Epithelial cell of prostate (primary cell): ENCODE measurements at regions not wholly inside any gene's neighbourhood (a gene's known extent, or its start where the extent isn't known, plus 50 kb on each side); places are given as distances from the start of the nearest gene placed in this dataset.

Source experiments
- DNase-seq: peaks from one replicate; pipeline ENCODE4 v3.0.0-alpha.2; 2011; ENCODE audit warnings: low read depth, low spot score
- H3K27ac ChIP-seq: fragments of 450-650 bp; 2 replicates; pipeline ENCODE4 v1.5.1; 2017; ENCODE audit warnings: mild to moderate bottlenecking

- no peak overlapping the region for H3K27ac ChIP-seq
- DNase-seq: no peak
These were observed 101.5 kb upstream of the GHR start for GRCh38 chr5:42321785-42322184.

GRCh38 chr5:42337143-42337542 is 86.1 kb upstream of the GHR start:
- no peak for DNase-seq
- H3K27ac ChIP-seq: no peak overlapping the region

- no peak for DNase-seq
These were observed 85.6 kb upstream of the GHR start for GRCh38 chr5:42337607-42338006.

GRCh38 chr5:42338136-42338535 is 85.1 kb upstream of the GHR start:
- no peak for DNase-seq
- no peak overlapping the region for H3K27ac ChIP-seq

More at GRCh38 chr5:42337607-42338006, 85.6 kb upstream of the GHR start:
- H3K27ac ChIP-seq: no peak overlapping the region

GRCh38 chr5:42349163-42349562 is 74.1 kb upstream of the GHR start:
- no peak overlapping the region for H3K27ac ChIP-seq
- DNase-seq: peak; percentile 24

- H3K27ac ChIP-seq: no peak overlapping the region
- no peak for DNase-seq
These were observed 71.3 kb upstream of the GHR start for GRCh38 chr5:42351956-42352355.

- DNase-seq: no peak
- peak overlapping the region; percentile 58 for H3K27ac ChIP-seq
These were observed 63.2 kb upstream of the GHR start for GRCh38 chr5:42360056-42360455.

GRCh38 chr5:42360616-42361314 is 62.5 kb upstream of the GHR start:
- H3K27ac ChIP-seq: peak overlapping the region; percentile 58
- no peak for DNase-seq

- no peak for DNase-seq
These were observed 61.9 kb upstream of the GHR start for GRCh38 chr5:42361315-42361688.

GRCh38 chr5:42366051-42366450 is 57.2 kb upstream of the GHR start:
- no peak overlapping the region for H3K27ac ChIP-seq
- no peak for DNase-seq

More at GRCh38 chr5:42361315-42361688, 61.9 kb upstream of the GHR start:
- no peak overlapping the region for H3K27ac ChIP-seq
